Renal cortical epithelial cell (primary cell): ENCODE measurements at regions not wholly inside any gene's neighbourhood (a gene's known extent, or its start where the extent isn't known, plus 50 kb on each side); places are given as distances from the start of the nearest gene placed in this dataset.
"Not testable (repeated sequence)": the region's sequence is repeated elsewhere in the genome, so short reads cannot be mapped to it uniquely, and the experiment has no call there.

Source experiments
- DNase-seq: peaks from one replicate; pipeline ENCODE4 v3.0.0-alpha.2; 2011; ENCODE audit warnings: low read depth

GRCh38 chr17:13143001-13143400, 125.2 kb upstream of the ELAC2 start:
- no peak for DNase-seq

- DNase-seq: no peak
These were observed 122.9 kb upstream of the ELAC2 start for GRCh38 chr17:13140750-13141149.

- no peak for DNase-seq
These were observed 117.7 kb upstream of the ELAC2 start for GRCh38 chr17:13135506-13135905.

- no peak for DNase-seq
These were observed 116.2 kb upstream of the ELAC2 start for GRCh38 chr17:13134076-13134475.

GRCh38 chr17:13131225-13131624, 113.4 kb upstream of the ELAC2 start:
- no peak for DNase-seq

GRCh38 chr17:13129356-13129755, 111.5 kb upstream of the ELAC2 start:
- DNase-seq: no peak

GRCh38 chr17:13128676-13129075, 110.8 kb upstream of the ELAC2 start:
- DNase-seq: no peak

GRCh38 chr17:13127921-13128602, 110.2 kb upstream of the ELAC2 start:
- DNase-seq: no peak

GRCh38 chr17:13120864-13121263, 103.0 kb upstream of the ELAC2 start:
- DNase-seq: no peak

- no peak for DNase-seq
These were observed 100.5 kb upstream of the ELAC2 start for GRCh38 chr17:13118311-13118710.

GRCh38 chr17:13117616-13118015, 99.8 kb upstream of the ELAC2 start:
- no peak for DNase-seq

- DNase-seq: no peak
These were observed 96.8 kb upstream of the ELAC2 start for GRCh38 chr17:13114601-13115031.

- no peak for DNase-seq
These were observed 96.1 kb upstream of the ELAC2 start for GRCh38 chr17:13113821-13114525.

- DNase-seq: no peak
These were observed 89.9 kb upstream of the ELAC2 start for GRCh38 chr17:13107676-13108235.

- DNase-seq: no peak
These were observed 88.3 kb upstream of the ELAC2 start for GRCh38 chr17:13106171-13106570.

GRCh38 chr17:13104576-13104975, 86.7 kb upstream of the ELAC2 start:
- no peak for DNase-seq

- DNase-seq: no peak
These were observed 84.7 kb upstream of the ELAC2 start for GRCh38 chr17:13102477-13102876.

GRCh38 chr17:13099926-13100325, 82.1 kb upstream of the ELAC2 start:
- no peak for DNase-seq

- no peak for DNase-seq
These were observed 81.4 kb upstream of the ELAC2 start for GRCh38 chr17:13099089-13099735.

GRCh38 chr17:13096291-13096690, 78.5 kb upstream of the ELAC2 start:
- no peak for DNase-seq

- not testable (repeated sequence) for DNase-seq
These were observed 74.2 kb upstream of the ELAC2 start for GRCh38 chr17:13092010-13092409.

GRCh38 chr17:13088666-13089065, 70.8 kb upstream of the ELAC2 start:
- no peak for DNase-seq

- no peak for DNase-seq
These were observed 70.0 kb upstream of the ELAC2 start for GRCh38 chr17:13087802-13088201.
